ENCODE measurements at regions not wholly inside any gene's neighbourhood (a gene's known extent, or its start where the extent isn't known, plus 50 kb on each side); places are given as distances from the start of the nearest gene placed in this dataset.

GRCh38 chr18:56541340-56541739 lies 97.1 kb downstream of the TXNL1 start:
- TF ChIP-seq CTCF (IDR thresholded peaks at IDR 0.05) (no peak), POLR2A (IDR thresholded peaks at IDR 0.05) (no peak)

All from ovary (tissue), 3 donors.